Erythroblast (primary cell): ENCODE measurements at regions not wholly inside any gene's neighbourhood (a gene's known extent, or its start where the extent isn't known, plus 50 kb on each side); places are given as distances from the start of the nearest gene placed in this dataset.
"Not testable (repeated sequence)": the region's sequence is repeated elsewhere in the genome, so short reads cannot be mapped to it uniquely, and the experiment has no call there.

Experiments used
- GATA1 ChIP-seq: IDR thresholded peaks from 2 replicates; pipeline ENCODE4 v1.6.1; 2011; ENCODE audit warnings: low read depth, mild to moderate bottlenecking, control low read depth, low read length, moderate library complexity
- POLR2A ChIP-seq: IDR thresholded peaks from 2 replicates; pipeline ENCODE4 v1.6.1; 2011; ENCODE audit warnings: mild to moderate bottlenecking, low read length

GRCh38 chr3:150123249-150123648, 152.6 kb upstream of the PFN2 start:
- TF ChIP-seq POLR2A, GATA1: not testable (repeated sequence)
